ENCODE measurements at regions not wholly inside any gene's neighbourhood (a gene's known extent, or its start where the extent isn't known, plus 50 kb on each side); places are given as distances from the start of the nearest gene placed in this dataset.
A peak's percentile ranks its signal among the peaks of the same experiment; 100 is the strongest.
"Not testable (repeated sequence)": the region's sequence is repeated elsewhere in the genome, so short reads cannot be mapped to it uniquely, and the experiment has no call there.

DNA sequence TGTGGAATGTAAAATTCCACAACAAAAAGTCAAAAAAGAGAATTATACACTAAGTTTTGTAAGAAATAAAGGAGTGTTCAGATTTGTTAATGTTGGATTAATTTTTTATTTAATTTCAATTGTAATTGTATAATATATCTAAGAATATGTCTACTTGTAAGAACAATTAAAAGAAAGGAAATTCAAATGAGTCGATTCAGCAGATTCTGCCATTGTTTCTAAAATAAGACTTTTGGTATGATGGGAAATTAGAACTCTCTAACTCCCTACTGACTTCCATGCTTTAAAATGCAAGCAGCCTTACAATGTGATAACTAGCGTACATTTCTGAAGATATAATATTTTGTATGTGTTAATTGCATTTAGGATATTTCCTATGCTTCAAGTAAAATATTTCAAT lies 395.9 kb upstream of the ZNF717 start:
- DNase-seq = no peak

DNA sequence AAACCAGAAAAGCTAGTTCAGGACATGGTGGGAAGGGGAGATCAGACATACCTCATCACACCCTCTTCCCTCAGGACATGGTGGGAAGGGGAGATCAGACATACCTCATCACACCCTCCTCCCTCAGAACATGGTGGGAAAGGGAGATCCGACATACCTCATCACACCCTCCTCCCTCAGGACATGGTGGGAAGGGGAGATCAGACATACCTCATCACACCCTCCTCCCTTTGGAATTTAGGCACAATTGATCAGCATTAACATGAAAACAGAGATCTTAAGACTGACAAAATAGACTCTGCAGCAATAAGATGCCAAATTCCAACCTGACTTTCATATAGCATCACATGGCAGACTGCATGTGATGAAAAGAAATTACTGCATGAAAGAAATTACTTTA lies 412.7 kb upstream of the ZNF717 start:
- DNase-seq = no peak

DNA sequence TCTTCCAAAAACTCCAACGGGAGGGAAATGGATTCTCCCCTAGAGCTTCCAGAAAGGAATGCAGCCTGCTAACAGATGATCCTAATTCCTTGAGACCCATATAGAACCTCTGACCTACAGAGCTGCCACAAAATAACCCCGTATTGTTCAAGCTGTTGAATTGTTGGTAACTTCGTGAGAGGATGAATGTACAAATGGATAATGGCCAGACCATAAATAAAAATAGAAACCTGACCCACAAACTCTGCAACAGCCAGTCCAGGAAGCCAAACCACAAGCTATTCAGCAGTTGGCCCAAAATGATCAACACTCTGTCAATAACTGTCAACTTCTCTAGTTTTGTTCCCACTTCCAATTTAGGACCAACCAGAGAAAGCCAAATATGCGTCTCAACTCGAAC lies 414.0 kb upstream of the ZNF717 start:
- no peak for DNase-seq

GRCh38 chr3:76203578-76203977 lies 418.2 kb upstream of the ZNF717 start:
- DNase-seq = no peak

- no peak for DNase-seq
These were observed 421.0 kb upstream of the ZNF717 start for GRCh38 chr3:76206346-76206745.

- no peak for DNase-seq
These were observed 427.3 kb upstream of the ZNF717 start for GRCh38 chr3:76212679-76213078.

GRCh38 chr3:76222201-76222600 lies 436.9 kb upstream of the ZNF717 start:
- DNase-seq = no peak

DNA sequence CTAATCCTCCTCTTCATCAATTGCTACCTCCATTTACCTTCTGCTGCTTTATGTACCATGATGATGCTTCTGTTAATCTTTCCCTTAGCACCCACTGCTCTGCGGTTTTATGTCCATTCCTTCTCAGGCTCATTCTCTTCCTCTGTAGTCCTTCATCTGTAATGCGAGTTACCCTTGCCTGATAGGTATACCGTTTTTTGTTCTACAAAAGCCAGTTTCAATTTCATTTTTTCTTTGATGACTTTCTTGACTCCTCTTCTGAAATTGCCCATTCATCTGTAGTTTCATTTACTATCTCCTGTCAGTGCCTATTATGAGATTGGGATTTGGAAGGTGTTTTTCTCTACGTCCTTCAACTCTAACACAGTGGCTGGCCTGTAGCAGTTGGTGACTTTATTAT lies 445.9 kb upstream of the ZNF717 start:
- no peak for DNase-seq

DNA sequence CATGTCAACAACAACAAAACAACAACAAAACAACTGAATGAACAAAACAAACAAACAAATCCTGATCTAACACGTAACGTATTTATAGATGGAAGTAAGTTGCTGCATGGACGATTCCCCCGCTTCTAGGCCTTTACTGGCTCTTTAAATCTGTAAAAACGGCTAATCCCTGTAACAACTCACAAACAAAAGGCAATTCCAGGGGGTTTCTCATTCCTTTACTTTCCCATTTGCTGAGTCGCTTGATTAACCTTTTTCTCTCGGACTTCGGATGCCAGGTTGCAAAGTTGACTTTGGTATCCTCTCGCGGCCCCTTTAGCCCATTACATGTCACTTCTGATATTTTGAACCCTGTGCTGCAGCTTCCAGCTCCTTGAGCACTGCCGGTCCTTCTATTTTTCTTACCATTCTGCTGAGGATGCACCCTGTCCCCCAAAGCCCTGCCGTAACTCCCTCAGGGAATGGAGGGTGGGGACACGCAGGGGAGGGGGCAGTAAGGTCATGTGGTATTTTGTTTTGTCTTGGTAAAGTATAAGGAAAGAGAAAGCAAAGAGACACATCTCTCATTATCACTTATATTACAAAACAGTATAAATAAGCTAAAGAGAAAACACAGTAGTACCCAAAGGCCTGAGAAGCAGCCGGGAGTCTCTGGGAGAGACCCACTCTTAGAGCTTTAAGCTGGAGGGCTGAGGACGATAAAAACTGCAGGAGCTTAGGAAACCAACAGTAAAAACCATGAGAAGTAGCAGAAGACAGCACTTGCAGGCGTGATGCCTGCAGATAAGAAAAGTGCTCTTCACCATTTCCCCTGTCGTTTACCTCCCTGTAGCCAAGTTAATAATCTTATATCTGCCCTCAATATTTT lies 457.8 kb upstream of the ZNF717 start:
- DNase-seq = no peak

- DNase-seq = no peak
These were observed 459.7 kb upstream of the ZNF717 start for GRCh38 chr3:76245073-76245472.

DNA sequence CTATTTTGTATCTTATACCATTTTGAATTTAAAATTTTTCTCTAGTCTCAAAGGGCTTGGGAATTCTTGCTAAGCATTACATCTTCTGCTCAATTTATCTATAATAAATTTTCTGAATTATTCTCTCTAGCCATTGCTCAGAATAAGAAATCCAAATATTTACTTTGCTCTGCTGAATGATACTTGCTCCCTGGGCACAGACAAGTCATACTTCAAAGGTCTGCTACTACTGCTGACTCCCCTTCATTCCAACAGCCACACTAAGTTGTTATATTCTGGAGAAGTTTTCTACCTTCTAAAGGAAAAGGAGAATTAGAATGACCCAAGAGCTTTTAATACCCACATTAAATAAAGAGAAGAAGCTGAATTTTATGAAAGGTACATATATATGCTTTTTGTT lies 460.3 kb upstream of the ZNF717 start:
- no peak for DNase-seq

DNA sequence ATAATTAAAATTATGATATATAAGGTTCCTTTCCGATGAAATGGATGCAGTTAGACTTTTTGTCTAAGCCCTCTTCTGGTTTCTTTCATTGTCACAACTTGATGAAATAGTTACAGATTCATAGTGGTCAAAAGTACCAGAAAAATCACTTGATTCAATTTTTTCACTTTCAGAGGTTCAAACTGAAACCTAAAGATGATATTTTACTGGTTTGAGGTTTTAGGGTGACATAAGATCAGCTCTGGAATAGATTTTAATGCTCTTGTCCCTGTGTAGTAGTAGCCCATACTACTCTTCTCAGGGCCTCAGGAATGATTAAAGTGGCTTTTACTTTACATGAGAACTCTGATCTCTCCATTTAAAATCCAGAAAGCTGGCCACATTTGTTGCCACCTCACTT lies 479.1 kb upstream of the ZNF717 start:
- no peak for DNase-seq

- DNase-seq = no peak
These were observed 479.6 kb upstream of the ZNF717 start for GRCh38 chr3:76264911-76265310.

DNA sequence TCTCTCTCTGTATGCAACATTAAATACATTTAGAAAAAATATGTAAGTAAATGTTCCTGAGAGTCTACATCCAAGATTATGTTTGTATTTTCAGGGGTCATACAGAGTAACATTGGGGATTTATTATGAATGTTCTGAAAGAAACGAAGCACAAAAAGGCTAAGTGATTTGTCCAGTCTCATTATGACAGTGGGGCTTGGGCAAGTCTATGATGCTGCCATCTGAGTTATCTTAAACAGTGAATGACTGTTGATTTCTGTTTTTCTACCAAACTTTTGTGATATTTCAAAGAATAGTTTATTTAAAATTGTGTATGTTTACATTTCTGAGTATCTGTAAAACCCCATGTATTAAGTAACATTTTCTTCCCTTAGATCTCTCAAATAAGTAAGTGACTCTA lies 481.2 kb upstream of the ZNF717 start:
- no peak for DNase-seq

- DNase-seq = no peak
These were observed 482.6 kb upstream of the ZNF717 start for GRCh38 chr3:76267851-76268380.

- no peak for DNase-seq
These were observed 508.5 kb upstream of the ZNF717 start for GRCh38 chr3:76293856-76294255.

GRCh38 chr3:76300746-76301145 lies 515.4 kb upstream of the ZNF717 start:
- DNase-seq = no peak

DNA sequence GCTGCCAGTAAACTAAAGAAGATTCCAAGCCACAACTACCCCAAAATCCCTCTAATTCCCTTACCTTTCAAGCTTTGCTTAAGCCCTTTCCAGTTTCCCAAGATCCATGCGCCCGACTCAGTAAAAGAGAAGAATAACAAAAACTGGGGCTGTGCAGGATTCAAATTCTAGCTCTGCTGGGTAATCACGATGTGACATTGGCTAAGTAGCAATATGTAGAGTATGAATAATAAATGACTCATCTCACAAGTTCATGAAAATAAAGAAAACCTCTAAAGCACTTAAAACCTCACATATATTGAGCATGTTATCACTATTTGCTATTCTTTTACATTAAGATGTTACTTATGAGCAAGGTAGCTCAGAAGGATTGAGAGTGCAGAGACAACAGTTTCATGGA lies 522.2 kb upstream of the ZNF717 start:
- no peak for DNase-seq

DNA sequence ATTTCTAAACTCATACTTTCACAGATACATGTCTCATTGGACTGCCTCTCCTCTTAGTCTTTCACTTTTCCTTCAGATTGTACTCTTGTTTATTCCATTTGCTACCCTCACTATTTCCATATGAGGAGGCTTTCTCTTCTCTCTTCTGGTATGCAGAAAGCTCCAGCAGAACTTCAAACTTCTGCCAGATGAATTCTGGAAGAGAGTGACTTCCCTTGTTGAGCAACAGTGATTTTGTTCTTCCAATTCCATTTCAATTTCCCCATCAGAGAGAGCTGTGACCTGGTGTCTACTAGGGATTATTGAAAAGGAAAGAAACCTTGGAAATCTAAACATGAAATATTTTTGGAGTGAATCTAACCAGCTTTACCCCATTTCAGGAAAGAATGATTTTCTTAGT lies 523.2 kb upstream of the ZNF717 start:
- no peak for DNase-seq

DNA sequence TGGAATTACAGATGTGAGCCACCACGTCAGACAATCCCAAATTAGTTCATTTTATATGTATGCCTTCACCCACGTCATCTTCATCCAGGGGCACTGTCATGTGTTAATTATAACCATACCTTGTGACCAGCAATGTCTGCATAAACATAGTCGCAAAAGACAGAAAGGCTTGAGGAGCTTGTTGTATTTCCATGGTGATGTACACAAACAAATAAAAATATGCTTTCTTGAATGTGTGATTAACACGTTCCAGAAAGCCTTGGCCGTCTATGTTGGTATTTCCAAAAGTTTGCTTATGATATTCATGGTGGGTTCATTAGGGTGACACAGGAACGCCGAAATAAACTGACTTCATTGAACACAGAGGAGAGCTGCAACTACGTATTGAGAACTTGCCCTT lies 524.7 kb upstream of the ZNF717 start:
- no peak for DNase-seq

DNA sequence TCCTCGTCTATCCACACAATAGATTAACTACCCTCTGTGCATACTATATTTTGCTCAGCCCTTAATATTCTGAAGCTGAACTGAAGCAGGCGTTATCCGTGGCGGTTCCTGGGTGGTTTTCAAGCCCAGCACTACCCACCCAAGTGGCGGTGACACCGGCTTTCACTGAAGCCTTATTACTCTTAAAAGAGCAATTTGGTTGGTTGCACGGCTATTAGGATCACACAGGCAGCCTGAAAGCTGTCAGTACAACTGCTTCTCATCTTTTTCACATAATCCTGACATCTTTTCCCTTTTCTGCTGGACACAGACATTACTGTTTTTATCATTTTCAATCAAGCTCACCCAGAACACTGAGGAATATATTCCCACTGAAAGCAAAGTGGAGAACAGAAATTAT lies 525.3 kb upstream of the ZNF717 start:
- peak in 3 of 56 donors; percentile 2 to 15 (median 6) for DNase-seq

- no peak for DNase-seq
These were observed 526.6 kb upstream of the ZNF717 start for GRCh38 chr3:76311941-76312340.

DNA sequence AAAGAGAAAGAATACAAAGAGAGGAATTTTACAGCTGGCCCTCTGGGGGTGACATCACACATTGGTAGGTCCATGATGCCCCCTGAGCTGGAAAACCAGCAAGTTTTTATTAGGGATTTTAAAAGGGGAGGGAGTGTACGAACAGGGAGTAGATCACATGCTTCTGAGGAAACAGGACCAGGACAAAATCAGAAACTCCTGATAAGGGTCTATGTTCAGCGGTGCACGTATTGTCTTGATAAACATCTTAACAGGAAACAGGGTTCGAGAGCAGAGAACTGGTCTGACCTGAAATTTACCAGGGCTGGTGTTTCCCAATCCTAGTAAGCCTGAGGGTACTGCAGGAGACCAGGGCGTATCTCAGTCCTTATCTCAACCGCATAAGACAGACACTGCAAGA lies 530.6 kb upstream of the ZNF717 start:
- DNase-seq = not testable (repeated sequence)
